ENCODE measurements at regions not wholly inside any gene's neighbourhood (a gene's known extent, or its start where the extent isn't known, plus 50 kb on each side); places are given as distances from the start of the nearest gene placed in this dataset.
"Not testable (repeated sequence)": the region's sequence is repeated elsewhere in the genome, so short reads cannot be mapped to it uniquely, and the experiment has no call there.

DNA sequence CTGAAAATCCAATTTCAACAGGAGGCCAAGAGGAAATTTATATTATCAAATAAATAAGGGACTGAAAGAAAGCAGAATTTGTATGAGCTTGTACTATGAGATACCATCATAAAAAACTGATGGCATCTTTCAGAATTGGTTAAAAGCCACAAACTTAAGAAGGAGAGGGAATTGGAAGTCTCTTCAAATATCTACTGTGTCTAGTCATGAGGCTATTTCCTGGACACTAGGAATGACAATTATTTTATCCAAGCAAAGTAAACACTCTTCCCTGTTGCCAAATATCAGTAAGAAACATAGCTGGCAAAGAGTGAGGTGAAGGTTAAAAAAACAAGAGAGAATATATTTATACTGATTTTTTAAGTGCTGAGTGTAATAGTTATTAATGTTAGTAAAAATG lies 101.5 kb upstream of the ARRDC3 start:
- H3K9me3 ChIP-seq (replicated peaks; ENCODE audit: control insufficient read depth, insufficient read depth, low read length): no peaks in the 10 kb centered on the region
- no TSS peak for BruUV-seq (replicated peaks)
- H3K36me3 ChIP-seq (ENCODE audit: control insufficient read depth in 2 of 2, extremely low read depth in 1 of 2, insufficient read depth in 2 of 2, low read length in 2 of 2): no peaks in the 10 kb centered on the region
- no peak for FAIRE-seq
- H3K4me1 ChIP-seq (ENCODE audit: control insufficient read depth, extremely low read depth, insufficient read depth, low read length): no peaks in the 10 kb centered on the region
- intact Hi-C loops (cut with micrococcal nuclease): no loop called here
- H3K79me2 ChIP-seq (ENCODE audit: control insufficient read depth, insufficient read depth, low read length): no peaks in the 10 kb centered on the region
- no peaks in the 10 kb centered on the region for H3K9me1 ChIP-seq (replicated peaks; ENCODE audit: control insufficient read depth, extremely low read depth, insufficient read depth, low read length)
- CTCF ChIA-PET: interaction anchor here (1.0 to 2.3 kb wide), 3 partner anchors 10 to 16 kb away, joined by 3 to 8 read pairs (median 5); no protein-coding TSS in a partner anchor
- H2AFZ ChIP-seq (ENCODE audit: low read depth, low read length): no peak overlapping the region
- no peak overlapping the region for H3K4me2 ChIP-seq (ENCODE audit: insufficient read depth, low read length)
- H3K9ac ChIP-seq (replicated peaks; ENCODE audit: extremely low read depth, insufficient read depth, low read length): no peak overlapping the region
- no peak for DNase-seq (ENCODE audit: low read depth, low spot score)
- POLR2A ChIA-PET: no interaction called here
- peaks cover 0 to 3% of the 10 kb centered on the region in 2 experiments for H3K27me3 ChIP-seq (ENCODE audit: control insufficient read depth in 2 of 2, insufficient read depth in 2 of 2, low read length in 2 of 2)
- no peak overlapping the region for H3K27ac ChIP-seq (ENCODE audit: insufficient read depth, low read depth, low read length)
- TF ChIP-seq GATA2 (IDR thresholded peaks at IDR 0.05; ENCODE audit: insufficient read depth, insufficient read length, low read depth, low read length) (no peak), EZH2 (IDR thresholded peaks at IDR 0.05; ENCODE audit: borderline replicate concordance, low read depth, low read length, severe bottlenecking) (no peak), CTCF (IDR thresholded peaks at IDR 0.05; ENCODE audit: extremely low read depth in 1 of 2, insufficient read depth in 1 of 2, low read depth in 1 of 2, low read length in 2 of 2) (no peak), MYC (IDR thresholded peaks at IDR 0.05; ENCODE audit: low read depth, low read length) (no peak), JUN (IDR thresholded peaks at IDR 0.05; ENCODE audit: borderline replicate concordance, insufficient read depth, insufficient read length, low read depth) (no peak), POLR2AphosphoS5 (IDR thresholded peaks at IDR 0.05; ENCODE audit: insufficient read depth, low read depth, low read length) (no peak), POLR2A (IDR thresholded peaks at IDR 0.05; ENCODE audit: low read depth, low read length) (no peak)
- H3K4me3 ChIP-seq (replicated peaks in 1 of 3; ENCODE audit: insufficient read depth in 1 of 3, low read depth in 1 of 3, low read length in 3 of 3): no peak overlapping the region
- dilution Hi-C loops (cut with MboI; ENCODE audit: extremely low pct_ligation_motif_present, low sequenced_read_pairs): no loop called here
- H4K20me1 ChIP-seq (replicated peaks; ENCODE audit: control insufficient read depth, extremely low read depth, insufficient read depth, low read length): no peaks in the 10 kb centered on the region

DNA sequence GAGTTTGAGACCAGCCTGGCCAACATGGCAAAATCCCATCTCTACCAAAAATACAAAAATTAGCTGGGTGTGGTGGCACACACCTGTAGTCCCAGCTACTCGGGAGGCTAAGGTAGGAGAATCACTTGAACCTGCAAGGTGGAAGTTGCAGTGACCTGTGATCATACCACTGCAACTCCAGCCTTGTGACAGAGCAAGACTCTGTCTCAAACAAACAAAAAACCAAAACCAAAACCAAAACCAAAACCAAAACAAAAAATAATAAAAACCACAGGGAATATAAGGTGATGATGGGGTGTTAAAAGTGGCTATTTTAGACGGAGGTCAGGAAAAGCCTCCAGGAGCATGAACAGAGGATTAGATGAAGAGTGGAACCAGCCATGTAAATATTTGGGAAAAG lies 96.3 kb upstream of the ARRDC3 start:
- H3K36me3 ChIP-seq (ENCODE audit: control insufficient read depth in 2 of 2, extremely low read depth in 1 of 2, insufficient read depth in 2 of 2, low read length in 2 of 2); H3K9ac ChIP-seq (replicated peaks; ENCODE audit: extremely low read depth, insufficient read depth, low read length); H3K9me3 ChIP-seq (replicated peaks; ENCODE audit: control insufficient read depth, insufficient read depth, low read length); dilution Hi-C loops (cut with MboI; ENCODE audit: extremely low pct_ligation_motif_present, low sequenced_read_pairs); CTCF ChIA-PET; H3K4me1 ChIP-seq (ENCODE audit: control insufficient read depth, extremely low read depth, insufficient read depth, low read length); H3K9me1 ChIP-seq (replicated peaks; ENCODE audit: control insufficient read depth, extremely low read depth, insufficient read depth, low read length); H3K4me2 ChIP-seq (ENCODE audit: insufficient read depth, low read length); H3K4me3 ChIP-seq (replicated peaks in 1 of 3; ENCODE audit: insufficient read depth in 1 of 3, low read depth in 1 of 3, low read length in 3 of 3); H2AFZ ChIP-seq (ENCODE audit: low read depth, low read length); DNase-seq (ENCODE audit: low read depth, low spot score); H3K27ac ChIP-seq (ENCODE audit: insufficient read depth, low read depth, low read length); FAIRE-seq; H3K79me2 ChIP-seq (ENCODE audit: control insufficient read depth, insufficient read depth, low read length); POLR2A ChIA-PET; intact Hi-C loops (cut with micrococcal nuclease); H3K27me3 ChIP-seq (ENCODE audit: control insufficient read depth in 2 of 2, insufficient read depth in 2 of 2, low read length in 2 of 2); BruUV-seq (replicated peaks); H4K20me1 ChIP-seq (replicated peaks; ENCODE audit: control insufficient read depth, extremely low read depth, insufficient read depth, low read length): not testable (repeated sequence)

All from endothelial cell of umbilical vein (primary cell).